Esophagus muscularis mucosa (tissue), 3 donors: ENCODE measurements at regions not wholly inside any gene's neighbourhood (a gene's known extent, or its start where the extent isn't known, plus 50 kb on each side); places are given as distances from the start of the nearest gene placed in this dataset.

Source experiments
- EP300 ChIP-seq: sonication (generic); formaldehyde crosslinking; IDR thresholded peaks from one replicate; pipeline ENCODE4 v1.6.1; 2017; ENCODE audit warnings: antibody characterized with exemption
- TF ChIP-seq, protein P1 (sequence below), 3 experiments: fragments of 200-600 bp in 2 of 3; fragments of 450-650 bp in 1 of 3; sonication (generic) in 2 of 3; IDR thresholded peaks; one replicate each; pipeline ENCODE4 v1.5.1; 2017 to 2019; ENCODE audit warnings: antibody characterized with exemption in 3 of 3, mild to moderate bottlenecking in 2 of 3, moderate library complexity in 1 of 3

DNA sequence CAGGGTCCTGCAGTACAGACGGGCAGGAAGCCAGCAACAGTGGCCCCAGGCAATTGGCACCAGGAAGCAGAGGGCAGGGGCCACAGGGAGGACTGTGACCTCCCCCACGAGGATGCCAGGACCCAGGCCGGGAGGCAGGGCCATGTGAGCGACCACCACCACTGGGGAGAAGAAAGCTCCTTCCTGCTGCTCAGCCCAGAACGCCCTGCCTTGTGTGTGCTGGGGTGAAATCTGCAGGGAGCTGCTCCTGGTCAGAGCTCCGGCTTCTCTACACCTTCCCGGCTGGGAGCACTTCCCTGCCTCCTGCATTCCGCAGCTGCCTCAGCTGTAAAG lies 100.4 kb downstream of the HMX1 start:
- TF ChIP-seq, protein P1, sequence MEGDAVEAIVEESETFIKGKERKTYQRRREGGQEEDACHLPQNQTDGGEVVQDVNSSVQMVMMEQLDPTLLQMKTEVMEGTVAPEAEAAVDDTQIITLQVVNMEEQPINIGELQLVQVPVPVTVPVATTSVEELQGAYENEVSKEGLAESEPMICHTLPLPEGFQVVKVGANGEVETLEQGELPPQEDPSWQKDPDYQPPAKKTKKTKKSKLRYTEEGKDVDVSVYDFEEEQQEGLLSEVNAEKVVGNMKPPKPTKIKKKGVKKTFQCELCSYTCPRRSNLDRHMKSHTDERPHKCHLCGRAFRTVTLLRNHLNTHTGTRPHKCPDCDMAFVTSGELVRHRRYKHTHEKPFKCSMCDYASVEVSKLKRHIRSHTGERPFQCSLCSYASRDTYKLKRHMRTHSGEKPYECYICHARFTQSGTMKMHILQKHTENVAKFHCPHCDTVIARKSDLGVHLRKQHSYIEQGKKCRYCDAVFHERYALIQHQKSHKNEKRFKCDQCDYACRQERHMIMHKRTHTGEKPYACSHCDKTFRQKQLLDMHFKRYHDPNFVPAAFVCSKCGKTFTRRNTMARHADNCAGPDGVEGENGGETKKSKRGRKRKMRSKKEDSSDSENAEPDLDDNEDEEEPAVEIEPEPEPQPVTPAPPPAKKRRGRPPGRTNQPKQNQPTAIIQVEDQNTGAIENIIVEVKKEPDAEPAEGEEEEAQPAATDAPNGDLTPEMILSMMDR (IDR thresholded peaks at IDR 0.05): no peak
- no peak for TF ChIP-seq EP300
